ENCODE measurements at regions not wholly inside any gene's neighbourhood (a gene's known extent, or its start where the extent isn't known, plus 50 kb on each side); places are given as distances from the start of the nearest gene placed in this dataset.

DNA sequence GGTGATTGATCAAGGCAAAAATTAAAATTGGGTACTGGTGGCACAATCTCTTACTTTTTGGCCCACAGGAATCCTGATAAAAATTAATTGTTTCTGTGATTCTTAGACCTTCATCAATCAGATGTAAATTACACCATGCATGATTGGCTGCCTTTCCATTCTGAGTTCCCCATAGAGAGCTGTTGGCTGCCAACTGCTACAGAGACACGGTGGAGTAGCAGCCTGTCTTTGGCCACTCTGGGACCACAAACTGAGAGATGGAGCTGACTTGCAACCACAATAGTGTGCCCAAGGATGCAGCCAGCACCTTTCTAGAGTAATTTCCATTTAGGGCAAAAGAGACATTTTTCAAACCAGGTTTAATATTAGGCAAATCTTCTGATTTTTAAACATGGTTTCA is 274.3 kb upstream of the MMS22L start:
- Histone ChIP-seq H3K4me1 (ENCODE audit: control insufficient read depth in 2 of 2, insufficient read depth in 2 of 2, low read length in 2 of 2) (no peaks in the 10 kb centered on the region), H3K36me3 (ENCODE audit: control insufficient read depth in 2 of 2, insufficient read depth in 2 of 2, low read length in 2 of 2) (no peaks in the 10 kb centered on the region), H3K27me3 (ENCODE audit: control insufficient read depth in 2 of 2, insufficient read depth in 2 of 2, low read length in 2 of 2) (no peaks in the 10 kb centered on the region), H3K27ac (ENCODE audit: low read depth in 2 of 2, low read length in 2 of 2) (no peak overlapping the region), H3K9ac (ENCODE audit: low read depth in 1 of 2, low read length in 2 of 2) (no peak overlapping the region), H3K4me3 (ENCODE audit: low read length in 2 of 2) (no peak overlapping the region), H3K9me3 (ENCODE audit: control insufficient read depth in 2 of 2, low read length in 2 of 2) (no peaks in the 10 kb centered on the region)

DNA sequence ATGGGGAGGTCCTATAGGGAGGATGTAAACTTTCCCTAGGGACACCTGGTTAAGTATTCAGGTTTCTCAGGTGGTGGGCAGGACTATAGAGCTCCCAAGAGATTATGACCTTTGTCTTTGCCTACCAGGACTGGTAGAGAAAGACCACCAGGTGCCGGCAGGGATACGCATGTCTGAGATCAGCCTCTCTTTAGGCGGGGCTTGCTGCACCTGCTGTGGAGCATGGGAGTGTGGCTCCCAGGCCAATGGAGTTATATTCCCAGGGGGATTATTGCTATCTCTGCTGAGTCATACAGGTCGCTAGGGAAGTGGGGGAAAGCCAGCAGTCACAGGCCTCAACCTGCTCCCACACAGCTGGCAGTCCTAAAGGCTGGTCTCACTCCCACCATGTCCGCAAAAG is 280.5 kb upstream of the MMS22L start:
- no peaks in the 10 kb centered on the region for H3K27me3 ChIP-seq (ENCODE audit: control insufficient read depth in 2 of 2, insufficient read depth in 2 of 2, low read length in 2 of 2)
- H3K9me3 ChIP-seq (ENCODE audit: control insufficient read depth in 2 of 2, low read length in 2 of 2) = no peaks in the 10 kb centered on the region
- no peaks in the 10 kb centered on the region for H3K36me3 ChIP-seq (ENCODE audit: control insufficient read depth in 2 of 2, insufficient read depth in 2 of 2, low read length in 2 of 2)
- no peak overlapping the region for H3K4me3 ChIP-seq (ENCODE audit: low read length in 2 of 2)
- no peak overlapping the region for H3K9ac ChIP-seq (ENCODE audit: low read depth in 1 of 2, low read length in 2 of 2)
- no peaks in the 10 kb centered on the region for H3K4me1 ChIP-seq (ENCODE audit: control insufficient read depth in 2 of 2, insufficient read depth in 2 of 2, low read length in 2 of 2)
- no peak overlapping the region for H3K27ac ChIP-seq (ENCODE audit: low read depth in 2 of 2, low read length in 2 of 2)

DNA sequence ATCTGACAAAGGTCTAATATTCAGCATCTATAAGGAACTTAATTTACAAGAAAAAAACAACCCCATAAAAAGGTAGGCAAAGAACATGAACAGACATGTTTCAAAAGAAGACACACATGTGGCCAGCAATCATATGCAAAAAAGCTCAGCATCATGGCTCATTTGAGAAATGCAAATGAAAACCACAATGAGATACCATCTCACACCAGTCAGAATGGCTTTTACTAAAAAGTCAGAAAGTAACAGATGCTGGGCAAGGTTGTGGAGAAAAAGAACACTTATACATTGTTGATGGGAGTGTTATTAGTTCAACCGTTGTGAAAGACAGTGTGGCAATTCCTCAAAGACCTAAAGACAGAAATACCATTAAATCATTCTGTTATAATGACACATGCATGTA is 289.9 kb upstream of the MMS22L start:
- Histone ChIP-seq H3K9me3 (ENCODE audit: control insufficient read depth in 2 of 2, low read length in 2 of 2) (no peaks in the 10 kb centered on the region), H3K4me3 (ENCODE audit: low read length in 2 of 2) (no peak overlapping the region), H3K27me3 (ENCODE audit: control insufficient read depth in 2 of 2, insufficient read depth in 2 of 2, low read length in 2 of 2) (no peaks in the 10 kb centered on the region), H3K9ac (ENCODE audit: low read depth in 1 of 2, low read length in 2 of 2) (no peak overlapping the region), H3K36me3 (ENCODE audit: control insufficient read depth in 2 of 2, insufficient read depth in 2 of 2, low read length in 2 of 2) (no peaks in the 10 kb centered on the region), H3K27ac (ENCODE audit: low read depth in 2 of 2, low read length in 2 of 2) (no peak overlapping the region), H3K4me1 (ENCODE audit: control insufficient read depth in 2 of 2, insufficient read depth in 2 of 2, low read length in 2 of 2) (no peaks in the 10 kb centered on the region)

DNA sequence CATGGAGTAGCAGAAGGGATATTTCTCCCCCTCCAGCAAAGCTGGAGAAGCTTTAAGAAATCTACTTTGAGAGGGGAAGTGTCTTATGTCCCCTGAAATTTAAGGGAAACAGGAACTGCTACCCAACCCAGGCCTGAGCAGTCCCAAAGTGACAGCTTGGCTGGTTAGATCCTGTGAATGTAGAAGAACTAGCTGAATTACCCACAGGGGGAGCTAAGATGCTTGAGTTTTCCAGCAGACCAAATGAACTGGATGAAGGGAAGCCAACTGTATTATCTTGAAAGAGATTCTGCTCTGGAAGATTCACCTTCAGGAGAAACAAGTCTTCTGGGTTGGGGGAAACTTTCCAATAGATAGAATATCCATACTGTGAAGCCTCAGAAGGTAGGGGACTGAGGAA is 303.3 kb upstream of the MMS22L start:
- Histone ChIP-seq H3K36me3 (ENCODE audit: control insufficient read depth in 2 of 2, insufficient read depth in 2 of 2, low read length in 2 of 2) (no peaks in the 10 kb centered on the region), H3K27ac (ENCODE audit: low read depth in 2 of 2, low read length in 2 of 2) (no peak overlapping the region), H3K4me1 (ENCODE audit: control insufficient read depth in 2 of 2, insufficient read depth in 2 of 2, low read length in 2 of 2) (no peaks in the 10 kb centered on the region), H3K9me3 (ENCODE audit: control insufficient read depth in 2 of 2, low read length in 2 of 2) (no peaks in the 10 kb centered on the region), H3K9ac (ENCODE audit: low read depth in 1 of 2, low read length in 2 of 2) (no peak overlapping the region), H3K4me3 (ENCODE audit: low read length in 2 of 2) (no peak overlapping the region), H3K27me3 (ENCODE audit: control insufficient read depth in 2 of 2, insufficient read depth in 2 of 2, low read length in 2 of 2) (no peaks in the 10 kb centered on the region)

DNA sequence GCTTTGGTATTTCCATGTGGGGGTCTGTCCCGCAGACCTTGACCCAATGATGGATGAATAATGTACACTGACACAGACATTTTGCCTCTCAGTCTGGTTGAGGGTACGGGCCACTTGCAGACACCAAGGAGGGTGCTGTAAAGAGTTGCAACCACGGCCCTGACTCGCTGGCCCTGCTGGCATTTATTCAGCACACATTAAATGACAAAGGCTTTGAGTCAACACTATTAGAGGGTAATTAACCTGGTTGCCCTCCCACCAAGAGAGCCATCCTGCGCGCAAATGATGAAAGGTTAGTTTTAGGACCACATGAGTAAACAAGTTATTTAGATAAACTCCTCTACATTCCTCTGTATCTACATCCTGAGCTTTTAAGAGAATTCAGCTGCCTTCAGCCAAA is 308.9 kb upstream of the MMS22L start:
- Histone ChIP-seq H3K4me3 (ENCODE audit: low read length in 2 of 2) (no peak overlapping the region), H3K27ac (ENCODE audit: low read depth in 2 of 2, low read length in 2 of 2) (no peak overlapping the region), H3K4me1 (ENCODE audit: control insufficient read depth in 2 of 2, insufficient read depth in 2 of 2, low read length in 2 of 2) (no peaks in the 10 kb centered on the region), H3K9ac (ENCODE audit: low read depth in 1 of 2, low read length in 2 of 2) (no peak overlapping the region), H3K36me3 (ENCODE audit: control insufficient read depth in 2 of 2, insufficient read depth in 2 of 2, low read length in 2 of 2) (no peaks in the 10 kb centered on the region), H3K27me3 (ENCODE audit: control insufficient read depth in 2 of 2, insufficient read depth in 2 of 2, low read length in 2 of 2) (no peaks in the 10 kb centered on the region), H3K9me3 (ENCODE audit: control insufficient read depth in 2 of 2, low read length in 2 of 2) (no peaks in the 10 kb centered on the region)

DNA sequence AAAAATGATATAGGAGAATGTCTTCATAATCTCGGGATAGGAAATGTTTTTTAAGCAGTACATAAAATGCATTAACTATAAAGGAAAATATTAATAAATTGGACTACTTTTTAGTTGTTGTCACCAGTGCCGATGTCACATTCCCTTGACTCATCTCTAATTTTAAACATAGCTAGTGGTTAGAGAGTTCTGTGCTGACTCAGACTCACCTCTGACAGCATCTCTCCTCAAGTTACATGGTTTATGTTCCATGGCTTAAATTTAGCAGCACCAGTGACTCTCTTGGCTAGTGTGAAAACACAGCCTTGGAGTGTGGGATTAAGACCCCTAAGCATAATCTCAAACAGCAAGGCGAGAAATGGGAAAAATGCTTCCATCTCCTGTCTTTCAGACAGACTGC is 311.8 kb upstream of the MMS22L start:
- H3K4me1 ChIP-seq (ENCODE audit: control insufficient read depth in 2 of 2, insufficient read depth in 2 of 2, low read length in 2 of 2) = no peaks in the 10 kb centered on the region
- no peaks in the 10 kb centered on the region for H3K9me3 ChIP-seq (ENCODE audit: control insufficient read depth in 2 of 2, low read length in 2 of 2)
- H3K9ac ChIP-seq (ENCODE audit: low read depth in 1 of 2, low read length in 2 of 2) = no peak overlapping the region
- H3K27ac ChIP-seq (ENCODE audit: low read depth in 2 of 2, low read length in 2 of 2) = no peak overlapping the region
- no peak overlapping the region for H3K4me3 ChIP-seq (ENCODE audit: low read length in 2 of 2)
- H3K27me3 ChIP-seq (ENCODE audit: control insufficient read depth in 2 of 2, insufficient read depth in 2 of 2, low read length in 2 of 2) = no peaks in the 10 kb centered on the region
- no peaks in the 10 kb centered on the region for H3K36me3 ChIP-seq (ENCODE audit: control insufficient read depth in 2 of 2, insufficient read depth in 2 of 2, low read length in 2 of 2)

DNA sequence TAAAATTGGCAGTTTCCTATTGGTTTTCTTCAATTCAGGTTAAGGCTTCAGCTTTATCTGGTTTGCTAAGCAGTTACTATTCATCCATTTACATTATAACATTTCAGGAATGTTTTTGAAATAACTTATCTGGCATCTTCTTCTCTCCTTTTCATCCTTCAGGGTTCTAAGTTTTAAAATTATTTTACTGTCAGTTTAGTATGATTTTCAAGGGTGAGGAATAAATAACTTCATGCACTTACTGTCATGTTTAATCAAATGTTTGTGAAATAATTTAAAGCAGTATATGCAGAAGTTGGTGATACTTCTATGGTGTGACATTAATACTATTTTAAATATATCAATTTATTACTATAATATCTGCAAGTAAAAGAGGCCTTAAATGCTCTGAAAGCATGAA is 338.1 kb upstream of the MMS22L start:
- Histone ChIP-seq H3K4me3 (ENCODE audit: low read length in 2 of 2) (no peak overlapping the region), H3K9ac (ENCODE audit: low read depth in 1 of 2, low read length in 2 of 2) (no peak overlapping the region), H3K4me1 (ENCODE audit: control insufficient read depth in 2 of 2, insufficient read depth in 2 of 2, low read length in 2 of 2) (no peaks in the 10 kb centered on the region), H3K27me3 (ENCODE audit: control insufficient read depth in 2 of 2, insufficient read depth in 2 of 2, low read length in 2 of 2) (no peaks in the 10 kb centered on the region), H3K36me3 (ENCODE audit: control insufficient read depth in 2 of 2, insufficient read depth in 2 of 2, low read length in 2 of 2) (no peaks in the 10 kb centered on the region), H3K9me3 (ENCODE audit: control insufficient read depth in 2 of 2, low read length in 2 of 2) (no peaks in the 10 kb centered on the region), H3K27ac (ENCODE audit: low read depth in 2 of 2, low read length in 2 of 2) (no peak overlapping the region)

DNA sequence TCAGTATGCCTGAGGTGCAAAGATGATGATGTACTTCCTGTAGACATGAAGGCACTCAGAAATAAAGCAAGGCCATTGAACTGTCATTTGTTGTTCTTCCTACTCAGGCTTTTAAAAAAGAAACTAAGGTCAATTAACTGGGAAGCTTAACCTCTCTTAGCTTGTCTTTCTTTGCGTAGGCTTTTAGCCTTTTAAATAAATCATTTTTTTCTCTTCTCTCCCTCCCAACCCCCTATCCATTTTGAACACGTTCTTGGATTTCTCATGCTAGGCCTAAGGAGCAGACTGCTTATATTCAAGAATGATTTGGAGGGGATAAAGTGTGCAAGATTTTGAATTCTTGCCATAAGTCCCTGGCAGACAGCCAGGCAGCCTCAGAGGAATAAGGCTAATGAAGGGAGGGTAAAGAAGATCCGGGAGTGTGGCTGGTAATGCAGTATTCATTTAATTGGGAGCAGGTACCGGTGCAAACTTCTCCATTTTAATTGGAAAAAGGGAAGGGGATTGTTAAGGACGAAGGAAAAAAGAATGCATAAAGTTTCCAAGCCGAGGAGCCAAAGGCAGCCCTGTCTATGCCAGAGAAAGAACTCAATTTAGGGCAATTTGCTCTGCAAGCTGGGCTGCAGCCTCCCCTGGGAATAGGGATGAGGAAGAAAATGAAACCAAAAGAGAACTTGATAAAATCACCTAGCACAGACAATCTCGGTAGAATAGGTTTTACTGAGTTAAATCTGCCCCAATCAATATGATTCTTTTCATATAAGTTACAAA is 343.8 kb upstream of the MMS22L start:
- Histone ChIP-seq H3K4me1 (ENCODE audit: control insufficient read depth in 2 of 2, insufficient read depth in 2 of 2, low read length in 2 of 2) (no peaks in the 10 kb centered on the region), H3K4me3 (ENCODE audit: low read length in 2 of 2) (no peak overlapping the region), H3K9me3 (ENCODE audit: control insufficient read depth in 2 of 2, low read length in 2 of 2) (no peaks in the 10 kb centered on the region), H3K9ac (ENCODE audit: low read depth in 1 of 2, low read length in 2 of 2) (no peak overlapping the region), H3K27ac (ENCODE audit: low read depth in 2 of 2, low read length in 2 of 2) (no peak overlapping the region), H3K27me3 (ENCODE audit: control insufficient read depth in 2 of 2, insufficient read depth in 2 of 2, low read length in 2 of 2) (no peaks in the 10 kb centered on the region), H3K36me3 (ENCODE audit: control insufficient read depth in 2 of 2, insufficient read depth in 2 of 2, low read length in 2 of 2) (no peaks in the 10 kb centered on the region)

DNA sequence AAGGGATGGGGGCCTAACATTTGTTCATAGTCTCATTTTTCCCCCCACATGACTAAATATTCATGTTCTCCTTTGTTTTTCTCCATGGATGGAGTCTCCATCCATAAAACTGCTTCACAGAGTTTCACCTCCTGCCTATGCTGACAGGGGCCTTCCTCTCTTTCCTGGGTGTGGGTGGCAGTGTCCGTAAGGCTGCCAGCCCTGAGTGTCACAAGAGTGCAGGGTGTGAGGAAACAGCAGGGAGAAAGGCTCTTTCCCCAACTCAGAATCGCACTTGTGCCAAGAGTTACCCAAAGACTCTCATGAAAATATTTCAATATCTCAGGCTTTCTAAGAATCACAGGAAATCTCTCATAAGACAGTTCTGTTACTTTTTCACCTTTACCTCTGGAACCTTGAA is 346.2 kb upstream of the MMS22L start:
- Histone ChIP-seq H3K4me3 (ENCODE audit: low read length in 2 of 2) (no peak overlapping the region), H3K27me3 (ENCODE audit: control insufficient read depth in 2 of 2, insufficient read depth in 2 of 2, low read length in 2 of 2) (no peaks in the 10 kb centered on the region), H3K36me3 (ENCODE audit: control insufficient read depth in 2 of 2, insufficient read depth in 2 of 2, low read length in 2 of 2) (no peaks in the 10 kb centered on the region), H3K9me3 (ENCODE audit: control insufficient read depth in 2 of 2, low read length in 2 of 2) (no peaks in the 10 kb centered on the region), H3K27ac (ENCODE audit: low read depth in 2 of 2, low read length in 2 of 2) (no peak overlapping the region), H3K9ac (ENCODE audit: low read depth in 1 of 2, low read length in 2 of 2) (no peak overlapping the region), H3K4me1 (ENCODE audit: control insufficient read depth in 2 of 2, insufficient read depth in 2 of 2, low read length in 2 of 2) (no peaks in the 10 kb centered on the region)

DNA sequence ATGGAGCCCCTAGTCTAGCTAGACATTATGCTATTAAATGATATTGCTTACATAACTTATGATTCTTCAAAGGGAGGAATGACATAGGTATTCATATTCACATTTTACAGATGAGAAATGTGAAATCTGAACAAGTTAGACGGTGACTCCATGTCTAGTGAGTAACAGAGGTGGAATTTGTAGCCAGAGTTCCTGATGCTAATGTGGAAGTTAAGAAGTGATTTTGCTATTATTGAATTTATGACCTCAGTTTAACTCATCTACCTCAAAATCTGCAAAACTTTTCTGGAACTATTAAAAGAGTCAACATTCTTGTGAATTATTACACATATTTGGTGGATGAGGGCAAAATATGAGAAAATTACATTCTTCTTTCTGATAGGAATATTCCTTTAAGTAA is 347.6 kb upstream of the MMS22L start:
- H3K4me3 ChIP-seq (ENCODE audit: low read length in 2 of 2) = no peak overlapping the region
- no peak overlapping the region for H3K9ac ChIP-seq (ENCODE audit: low read depth in 1 of 2, low read length in 2 of 2)
- no peaks in the 10 kb centered on the region for H3K9me3 ChIP-seq (ENCODE audit: control insufficient read depth in 2 of 2, low read length in 2 of 2)
- H3K36me3 ChIP-seq (ENCODE audit: control insufficient read depth in 2 of 2, insufficient read depth in 2 of 2, low read length in 2 of 2) = no peaks in the 10 kb centered on the region
- no peak overlapping the region for H3K27ac ChIP-seq (ENCODE audit: low read depth in 2 of 2, low read length in 2 of 2)
- no peaks in the 10 kb centered on the region for H3K27me3 ChIP-seq (ENCODE audit: control insufficient read depth in 2 of 2, insufficient read depth in 2 of 2, low read length in 2 of 2)
- no peaks in the 10 kb centered on the region for H3K4me1 ChIP-seq (ENCODE audit: control insufficient read depth in 2 of 2, insufficient read depth in 2 of 2, low read length in 2 of 2)

DNA sequence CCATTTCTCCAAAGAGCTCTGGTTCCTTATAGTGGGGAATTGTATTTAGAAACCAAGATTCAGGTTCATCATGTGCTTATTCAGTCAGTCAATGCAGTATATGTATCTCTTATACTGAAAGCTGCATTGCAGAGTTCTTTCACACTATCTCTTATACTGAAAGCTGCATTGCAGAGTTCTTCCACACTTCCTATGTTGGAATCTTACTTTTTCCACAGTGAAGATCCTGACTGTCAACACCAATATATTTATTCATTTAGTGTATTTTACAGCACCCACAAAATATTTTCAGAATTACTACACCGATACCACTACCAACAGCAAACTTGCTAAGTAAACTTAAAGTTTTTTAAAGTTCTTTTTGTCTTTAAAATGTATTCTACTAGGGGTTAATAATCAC is 349.3 kb upstream of the MMS22L start:
- Histone ChIP-seq H3K27ac (ENCODE audit: low read depth in 2 of 2, low read length in 2 of 2) (no peak overlapping the region), H3K27me3 (ENCODE audit: control insufficient read depth in 2 of 2, insufficient read depth in 2 of 2, low read length in 2 of 2) (no peaks in the 10 kb centered on the region), H3K4me1 (ENCODE audit: control insufficient read depth in 2 of 2, insufficient read depth in 2 of 2, low read length in 2 of 2) (no peaks in the 10 kb centered on the region), H3K4me3 (ENCODE audit: low read length in 2 of 2) (no peak overlapping the region), H3K9me3 (ENCODE audit: control insufficient read depth in 2 of 2, low read length in 2 of 2) (no peaks in the 10 kb centered on the region), H3K9ac (ENCODE audit: low read depth in 1 of 2, low read length in 2 of 2) (no peak overlapping the region), H3K36me3 (ENCODE audit: control insufficient read depth in 2 of 2, insufficient read depth in 2 of 2, low read length in 2 of 2) (no peaks in the 10 kb centered on the region)

Measured in mucosa of rectum (tissue), 2 donors.